Ovary (tissue), 3 donors: ENCODE measurements at regions not wholly inside any gene's neighbourhood (a gene's known extent, or its start where the extent isn't known, plus 50 kb on each side); places are given as distances from the start of the nearest gene placed in this dataset.

ENCODE experiments used
- EP300 ChIP-seq: sonication (generic); formaldehyde crosslinking; IDR thresholded peaks from one replicate; pipeline ENCODE4 v1.6.1; 2017; ENCODE audit warnings: antibody characterized with exemption
- TF ChIP-seq, protein P1 (sequence below), 3 donors: fragments of 450-650 bp in 2 of 3; fragments of 200-600 bp in 1 of 3; IDR thresholded peaks; one replicate each; pipeline versions ENCODE4 v1.5.1 to v1.8.0; 2016 to 2022; ENCODE audit warnings: antibody characterized with exemption in 3 of 3, mild to moderate bottlenecking in 1 of 3
- donor health status: DM: no; HTN: no; CAD: no.

- TF ChIP-seq EP300: no peak
- TF ChIP-seq, protein P1, sequence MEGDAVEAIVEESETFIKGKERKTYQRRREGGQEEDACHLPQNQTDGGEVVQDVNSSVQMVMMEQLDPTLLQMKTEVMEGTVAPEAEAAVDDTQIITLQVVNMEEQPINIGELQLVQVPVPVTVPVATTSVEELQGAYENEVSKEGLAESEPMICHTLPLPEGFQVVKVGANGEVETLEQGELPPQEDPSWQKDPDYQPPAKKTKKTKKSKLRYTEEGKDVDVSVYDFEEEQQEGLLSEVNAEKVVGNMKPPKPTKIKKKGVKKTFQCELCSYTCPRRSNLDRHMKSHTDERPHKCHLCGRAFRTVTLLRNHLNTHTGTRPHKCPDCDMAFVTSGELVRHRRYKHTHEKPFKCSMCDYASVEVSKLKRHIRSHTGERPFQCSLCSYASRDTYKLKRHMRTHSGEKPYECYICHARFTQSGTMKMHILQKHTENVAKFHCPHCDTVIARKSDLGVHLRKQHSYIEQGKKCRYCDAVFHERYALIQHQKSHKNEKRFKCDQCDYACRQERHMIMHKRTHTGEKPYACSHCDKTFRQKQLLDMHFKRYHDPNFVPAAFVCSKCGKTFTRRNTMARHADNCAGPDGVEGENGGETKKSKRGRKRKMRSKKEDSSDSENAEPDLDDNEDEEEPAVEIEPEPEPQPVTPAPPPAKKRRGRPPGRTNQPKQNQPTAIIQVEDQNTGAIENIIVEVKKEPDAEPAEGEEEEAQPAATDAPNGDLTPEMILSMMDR (IDR thresholded peaks at IDR 0.05): no peak
These were observed 296.2 kb upstream of the C16orf82 start for GRCh38 chr16:26770547-26770946.
